Right lobe of liver (tissue), 4 donors: ENCODE measurements at regions not wholly inside any gene's neighbourhood (a gene's known extent, or its start where the extent isn't known, plus 50 kb on each side); places are given as distances from the start of the nearest gene placed in this dataset.

Experiments
- CTCF ChIP-seq, 4 donors: fragments of 200-600 bp in 3 of 4; fragments of 450-650 bp in 1 of 4; IDR thresholded peaks; one replicate each; pipeline versions ENCODE4 v1.5.1 to v1.8.0; 2016 to 2022; ENCODE audit warnings: antibody characterized with exemption in 4 of 4, mild to moderate bottlenecking in 2 of 4
- POLR2A ChIP-seq: fragments of 450-650 bp; IDR thresholded peaks from one replicate; pipeline ENCODE4 v1.6.1; 2017; ENCODE audit warnings: antibody characterized with exemption, mild to moderate bottlenecking
- donor health status: DM: no; HTN: no; CAD: no.
- donor health status: DM: no; HTN: no; CAD: no.
- donor health status: DM: no; HTN: yes; CAD: no.

GRCh38 chr13:22076658-22077057 is 405.8 kb downstream of the FGF9 start:
- no peak for TF ChIP-seq POLR2A
- no peak for TF ChIP-seq CTCF (IDR thresholded peaks at IDR 0.05)
